NCI-H345 (cell line): ENCODE measurements at regions not wholly inside any gene's neighbourhood (a gene's known extent, or its start where the extent isn't known, plus 50 kb on each side); places are given as distances from the start of the nearest gene placed in this dataset.
"Not testable (repeated sequence)": the region's sequence is repeated elsewhere in the genome, so short reads cannot be mapped to it uniquely, and the experiment has no call there.

Experiments used
- DNase-seq: peaks from one replicate; lab custom pipeline; 2025; lab: John Stamatoyannopoulos, UW

- DNase-seq: no peak
These were observed 361.0 kb downstream of the CD83 start for GRCh38 chr6:14478381-14479225.

GRCh38 chr6:14481946-14482345 lies 364.4 kb downstream of the CD83 start:
- DNase-seq: not testable (repeated sequence)

- no peak for DNase-seq
These were observed 370.1 kb downstream of the CD83 start for GRCh38 chr6:14487625-14488024.

GRCh38 chr6:14488180-14488579 lies 370.6 kb downstream of the CD83 start:
- no peak for DNase-seq

- no peak for DNase-seq
These were observed 371.9 kb downstream of the CD83 start for GRCh38 chr6:14489445-14489844.

- no peak for DNase-seq
These were observed 381.2 kb downstream of the CD83 start for GRCh38 chr6:14498748-14499147.

- no peak for DNase-seq
These were observed 381.7 kb downstream of the CD83 start for GRCh38 chr6:14499309-14499708.

- no peak for DNase-seq
These were observed 382.3 kb downstream of the CD83 start for GRCh38 chr6:14499841-14500240.

GRCh38 chr6:14500809-14501208 lies 383.2 kb downstream of the CD83 start:
- DNase-seq: no peak

GRCh38 chr6:14501240-14501639 lies 383.7 kb downstream of the CD83 start:
- DNase-seq: no peak

- DNase-seq: no peak
These were observed 384.3 kb downstream of the CD83 start for GRCh38 chr6:14501914-14502313.

GRCh38 chr6:14502551-14502950 lies 385.0 kb downstream of the CD83 start:
- DNase-seq: no peak

- DNase-seq: no peak
These were observed 387.8 kb downstream of the CD83 start for GRCh38 chr6:14505401-14505800.

GRCh38 chr6:14506656-14507246 lies 389.2 kb downstream of the CD83 start:
- DNase-seq: no peak

- DNase-seq: no peak
These were observed 391.5 kb downstream of the CD83 start for GRCh38 chr6:14509120-14509519.

GRCh38 chr6:14510038-14510437 lies 392.5 kb downstream of the CD83 start:
- no peak for DNase-seq

GRCh38 chr6:14511061-14511586 lies 393.6 kb downstream of the CD83 start:
- DNase-seq: no peak

GRCh38 chr6:14512246-14512645 lies 394.7 kb downstream of the CD83 start:
- no peak for DNase-seq

- DNase-seq: no peak
These were observed 396.2 kb downstream of the CD83 start for GRCh38 chr6:14513496-14514393.

GRCh38 chr6:14516956-14517355 lies 399.4 kb downstream of the CD83 start:
- no peak for DNase-seq

- DNase-seq: no peak
These were observed 400.0 kb downstream of the CD83 start for GRCh38 chr6:14517516-14518105.
